ENCODE measurements at regions not wholly inside any gene's neighbourhood (a gene's known extent, or its start where the extent isn't known, plus 50 kb on each side); places are given as distances from the start of the nearest gene placed in this dataset.
"Not testable (repeated sequence)": the region's sequence is repeated elsewhere in the genome, so short reads cannot be mapped to it uniquely, and the experiment has no call there.

DNA sequence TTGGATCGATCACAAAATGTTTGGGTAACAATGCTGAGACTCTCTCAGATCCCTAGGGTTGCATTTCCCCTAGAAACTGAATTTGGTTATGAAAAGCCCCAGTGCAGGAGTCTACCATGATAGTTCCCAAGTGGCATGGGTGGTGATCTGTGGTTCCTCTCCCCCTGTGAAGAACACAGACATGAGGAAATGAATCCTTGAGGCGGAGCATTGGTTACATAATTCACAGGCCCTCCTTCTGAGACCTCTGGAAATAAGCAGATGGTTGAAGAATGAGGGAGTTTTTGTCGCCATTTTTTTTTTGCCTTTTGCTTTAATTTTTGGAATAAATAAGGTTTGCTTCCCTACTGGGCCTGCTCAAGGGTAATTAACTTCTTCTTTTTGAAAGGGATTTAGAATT is 597.0 kb upstream of the RBFOX1 start:
- no peaks in the 10 kb centered on the region for H3K4me1 ChIP-seq (ENCODE audit: control insufficient read depth in 2 of 2, insufficient read depth in 2 of 2, low read length in 1 of 2)
- H3K27me3 ChIP-seq (ENCODE audit: control insufficient read depth in 1 of 2, insufficient read depth in 2 of 2, low read length in 2 of 2): peaks cover 0 to 3% of the 10 kb centered on the region in 2 donors
- WGBS, 2 donors: 24 to 25% methylated on average over 3 of the region's 3 CpGs
- no peak overlapping the region for H3K4me3 ChIP-seq (ENCODE audit: low read depth in 1 of 2, low read length in 2 of 2)
- H3K9me3 ChIP-seq (ENCODE audit: control insufficient read depth in 2 of 2, insufficient read depth in 1 of 2, low read depth in 1 of 2, low read length in 1 of 2): no peaks in the 10 kb centered on the region
- no peak overlapping the region for H3K27ac ChIP-seq (ENCODE audit: low read depth in 2 of 2, low read length in 1 of 2)
- no peaks in the 10 kb centered on the region for H3K36me3 ChIP-seq (ENCODE audit: control insufficient read depth in 2 of 2, insufficient read depth in 2 of 2, low read length in 1 of 2)

DNA sequence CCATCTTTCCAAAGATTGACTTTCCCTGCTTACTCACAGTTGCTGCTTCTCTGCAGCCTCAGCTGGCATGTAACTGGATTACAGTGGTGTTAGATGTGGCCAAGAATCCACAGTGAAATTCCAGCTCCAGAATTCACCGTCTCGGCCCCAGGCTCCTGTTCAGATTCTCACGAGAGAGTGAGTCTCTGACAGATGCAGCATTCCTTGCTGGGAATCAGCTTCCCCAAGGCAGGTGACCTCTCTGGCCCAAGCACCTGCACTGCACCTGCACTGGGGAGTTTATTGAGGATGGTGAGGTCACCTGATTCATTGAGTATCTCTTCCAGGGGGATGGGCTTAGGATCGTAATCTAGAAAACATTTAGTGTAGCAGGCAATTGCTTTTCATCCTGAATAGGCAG is 600.5 kb upstream of the RBFOX1 start:
- H3K36me3 ChIP-seq (ENCODE audit: control insufficient read depth in 2 of 2, insufficient read depth in 2 of 2, low read length in 1 of 2): no peaks in the 10 kb centered on the region
- 57 to 64% methylated on average over 4 of the region's 4 CpGs for WGBS, 2 donors
- H3K4me3 ChIP-seq (ENCODE audit: low read depth in 1 of 2, low read length in 2 of 2): no peak overlapping the region
- no peak overlapping the region for H3K27ac ChIP-seq (ENCODE audit: low read depth in 2 of 2, low read length in 1 of 2)
- no peaks in the 10 kb centered on the region for H3K4me1 ChIP-seq (ENCODE audit: control insufficient read depth in 2 of 2, insufficient read depth in 2 of 2, low read length in 1 of 2)
- peaks cover 0 to 3% of the 10 kb centered on the region in 2 donors for H3K27me3 ChIP-seq (ENCODE audit: control insufficient read depth in 1 of 2, insufficient read depth in 2 of 2, low read length in 2 of 2)
- no peaks in the 10 kb centered on the region for H3K9me3 ChIP-seq (ENCODE audit: control insufficient read depth in 2 of 2, insufficient read depth in 1 of 2, low read depth in 1 of 2, low read length in 1 of 2)

DNA sequence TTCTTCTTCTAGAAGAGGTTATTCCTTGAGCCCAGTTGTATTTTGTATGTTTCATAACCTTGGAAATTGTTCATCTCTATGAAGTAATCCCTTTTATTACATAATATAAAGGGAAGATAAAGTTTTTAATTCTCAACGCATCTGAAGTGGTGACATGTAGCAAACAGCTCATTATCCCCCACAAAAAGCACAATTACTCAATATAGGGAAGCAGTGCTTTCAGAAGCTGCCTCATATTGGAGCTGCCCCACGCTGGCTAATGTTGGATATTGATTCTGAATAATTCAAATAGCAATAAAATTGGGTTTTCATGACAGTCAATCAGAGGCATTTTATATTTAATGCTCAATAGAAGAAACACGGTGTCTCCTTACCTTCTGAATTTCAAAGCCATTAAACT is 604.3 kb upstream of the RBFOX1 start:
- 68 to 70% methylated on average over 3 of the region's 3 CpGs for WGBS, 2 donors
- Histone ChIP-seq H3K27me3 (ENCODE audit: control insufficient read depth in 1 of 2, insufficient read depth in 2 of 2, low read length in 2 of 2) (peaks cover 0 to 3% of the 10 kb centered on the region in 2 donors), H3K4me3 (ENCODE audit: low read depth in 1 of 2, low read length in 2 of 2) (no peak overlapping the region), H3K36me3 (ENCODE audit: control insufficient read depth in 2 of 2, insufficient read depth in 2 of 2, low read length in 1 of 2) (no peaks in the 10 kb centered on the region), H3K9me3 (ENCODE audit: control insufficient read depth in 2 of 2, insufficient read depth in 1 of 2, low read depth in 1 of 2, low read length in 1 of 2) (no peaks in the 10 kb centered on the region), H3K27ac (ENCODE audit: low read depth in 2 of 2, low read length in 1 of 2) (no peak overlapping the region), H3K4me1 (ENCODE audit: control insufficient read depth in 2 of 2, insufficient read depth in 2 of 2, low read length in 1 of 2) (no peaks in the 10 kb centered on the region)

DNA sequence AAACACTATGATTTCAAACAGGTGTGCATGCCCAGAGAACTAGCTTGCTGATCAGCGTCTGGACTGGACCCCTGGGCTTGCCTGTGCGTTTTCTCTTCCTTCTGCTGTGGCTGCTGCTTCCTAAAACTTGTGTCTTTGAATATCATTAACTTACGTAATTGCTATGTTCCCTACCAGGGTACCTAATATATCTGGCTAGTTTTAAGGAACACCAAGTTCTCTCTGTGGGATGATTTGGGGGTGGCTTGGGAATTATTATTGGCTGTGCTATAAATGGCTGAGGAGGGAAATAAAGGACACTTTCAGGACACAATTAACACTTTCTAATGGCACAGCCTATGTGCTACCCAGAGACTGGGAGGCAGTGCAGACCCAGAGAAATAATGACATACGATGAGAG is 606.0 kb upstream of the RBFOX1 start:
- Histone ChIP-seq H3K27me3 (ENCODE audit: control insufficient read depth in 1 of 2, insufficient read depth in 2 of 2, low read length in 2 of 2) (no peaks in the 10 kb centered on the region), H3K4me3 (ENCODE audit: low read depth in 1 of 2, low read length in 2 of 2) (no peak overlapping the region)

DNA sequence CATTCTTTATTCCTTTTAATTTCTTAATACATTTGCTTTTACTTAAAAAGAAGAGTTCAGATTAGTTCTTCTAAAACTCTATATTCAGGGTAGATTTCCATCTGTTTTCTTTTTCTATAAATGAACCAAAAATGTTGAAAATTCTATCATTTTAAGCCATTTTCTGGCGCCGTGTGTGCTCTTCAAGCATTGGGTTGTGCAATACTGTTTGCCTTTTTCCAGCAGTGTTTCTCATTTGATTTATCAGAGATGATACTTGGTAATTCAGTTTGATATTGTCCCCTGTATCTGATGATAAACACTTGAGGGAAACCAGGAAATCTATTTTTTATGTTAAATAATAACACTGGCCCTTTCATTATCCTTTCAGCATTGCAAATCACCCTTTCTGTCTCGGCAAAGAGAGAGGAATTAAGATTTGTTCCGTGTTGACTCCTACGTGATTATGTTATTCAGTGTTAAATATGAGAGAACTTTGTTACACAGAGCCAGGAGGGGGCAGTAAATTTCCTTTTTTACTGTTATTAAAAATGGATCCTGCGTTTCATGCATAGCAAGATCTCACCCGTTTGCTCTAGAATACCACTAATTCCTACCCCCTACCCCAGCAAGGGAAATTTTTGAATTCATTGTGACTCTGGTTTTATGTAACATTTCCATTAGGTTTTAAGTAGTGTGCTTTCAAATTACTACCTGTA is 606.9 kb upstream of the RBFOX1 start:
- H3K27ac ChIP-seq (ENCODE audit: low read depth in 2 of 2, low read length in 1 of 2): no peak overlapping the region
- H3K4me3 ChIP-seq (ENCODE audit: low read depth in 1 of 2, low read length in 2 of 2): no peak overlapping the region
- whole genome bisulfite sequencing, 2 donors: 27 to 29% methylated on average over 7 of the region's 7 CpGs
- H3K36me3 ChIP-seq (ENCODE audit: control insufficient read depth in 2 of 2, insufficient read depth in 2 of 2, low read length in 1 of 2): no peaks in the 10 kb centered on the region
- H3K27me3 ChIP-seq (ENCODE audit: control insufficient read depth in 1 of 2, insufficient read depth in 2 of 2, low read length in 2 of 2): no peaks in the 10 kb centered on the region
- H3K4me1 ChIP-seq (ENCODE audit: control insufficient read depth in 2 of 2, insufficient read depth in 2 of 2, low read length in 1 of 2): no peaks in the 10 kb centered on the region
- H3K9me3 ChIP-seq (ENCODE audit: control insufficient read depth in 2 of 2, insufficient read depth in 1 of 2, low read depth in 1 of 2, low read length in 1 of 2): no peaks in the 10 kb centered on the region

More for the DNA sequence above, 606.0 kb upstream of the RBFOX1 start:
- Histone ChIP-seq H3K27ac (ENCODE audit: low read depth in 2 of 2, low read length in 1 of 2) (no peak overlapping the region), H3K36me3 (ENCODE audit: control insufficient read depth in 2 of 2, insufficient read depth in 2 of 2, low read length in 1 of 2) (no peaks in the 10 kb centered on the region), H3K4me1 (ENCODE audit: control insufficient read depth in 2 of 2, insufficient read depth in 2 of 2, low read length in 1 of 2) (no peaks in the 10 kb centered on the region), H3K9me3 (ENCODE audit: control insufficient read depth in 2 of 2, insufficient read depth in 1 of 2, low read depth in 1 of 2, low read length in 1 of 2) (no peaks in the 10 kb centered on the region)
- 50 to 58% methylated on average over 4 of the region's 4 CpGs for WGBS, 2 donors

DNA sequence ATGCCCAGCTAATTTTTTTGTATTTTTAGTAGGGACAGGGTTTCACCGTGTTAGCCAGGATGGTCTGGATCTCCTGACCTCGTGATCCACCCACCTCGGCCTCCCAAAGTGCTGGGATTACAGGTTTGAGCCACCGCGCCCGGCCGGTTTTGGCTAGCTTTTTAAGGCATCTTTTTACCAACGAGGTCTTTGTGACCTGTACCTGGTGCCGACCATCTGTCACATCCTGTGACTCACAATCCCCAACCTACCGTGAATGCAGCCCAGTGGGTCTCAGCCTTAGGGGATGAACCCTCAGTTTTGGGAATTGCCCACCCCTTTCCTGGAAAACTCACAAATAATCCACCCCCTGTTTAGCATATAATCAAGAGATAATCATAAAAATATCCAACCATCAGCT is 607.4 kb upstream of the RBFOX1 start:
- not testable (repeated sequence) for H3K27me3 ChIP-seq (ENCODE audit: control insufficient read depth in 1 of 2, insufficient read depth in 2 of 2, low read length in 2 of 2); H3K4me1 ChIP-seq (ENCODE audit: control insufficient read depth in 2 of 2, insufficient read depth in 2 of 2, low read length in 1 of 2); H3K9me3 ChIP-seq (ENCODE audit: control insufficient read depth in 2 of 2, insufficient read depth in 1 of 2, low read depth in 1 of 2, low read length in 1 of 2); H3K36me3 ChIP-seq (ENCODE audit: control insufficient read depth in 2 of 2, insufficient read depth in 2 of 2, low read length in 1 of 2); H3K4me3 ChIP-seq (ENCODE audit: low read depth in 1 of 2, low read length in 2 of 2); H3K27ac ChIP-seq (ENCODE audit: low read depth in 2 of 2, low read length in 1 of 2)
- WGBS, 2 donors: 81 to 84% methylated on average over 9 to 10 of the region's 10 CpGs

DNA sequence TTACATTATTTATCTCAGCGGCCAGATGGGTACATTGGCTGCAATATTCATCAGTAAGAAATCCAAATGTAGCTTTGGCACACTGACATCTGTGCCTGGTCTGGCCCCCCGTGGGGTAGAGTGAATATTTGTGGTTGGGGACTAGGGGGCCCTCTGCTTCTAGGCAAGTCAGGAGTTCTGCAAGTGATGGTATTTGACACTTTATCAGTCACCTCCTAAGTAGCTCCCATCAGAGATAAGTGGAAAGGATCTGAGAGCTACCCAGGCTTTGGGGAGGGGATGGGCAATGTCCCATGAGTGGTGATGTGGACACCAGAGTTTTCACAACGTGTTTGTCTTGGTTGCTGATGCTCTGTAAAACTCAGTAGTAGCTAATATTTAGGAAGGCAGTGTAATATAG is 609.9 kb upstream of the RBFOX1 start:
- Histone ChIP-seq H3K9me3 (ENCODE audit: control insufficient read depth in 2 of 2, insufficient read depth in 1 of 2, low read depth in 1 of 2, low read length in 1 of 2) (no peaks in the 10 kb centered on the region), H3K4me1 (ENCODE audit: control insufficient read depth in 2 of 2, insufficient read depth in 2 of 2, low read length in 1 of 2) (no peaks in the 10 kb centered on the region), H3K4me3 (ENCODE audit: low read depth in 1 of 2, low read length in 2 of 2) (no peak overlapping the region), H3K27ac (ENCODE audit: low read depth in 2 of 2, low read length in 1 of 2) (no peak overlapping the region), H3K36me3 (ENCODE audit: control insufficient read depth in 2 of 2, insufficient read depth in 2 of 2, low read length in 1 of 2) (no peaks in the 10 kb centered on the region), H3K27me3 (ENCODE audit: control insufficient read depth in 1 of 2, insufficient read depth in 2 of 2, low read length in 2 of 2) (no peaks in the 10 kb centered on the region)
- 50 to 57% methylated on average over 3 of the region's 3 CpGs for WGBS, 2 donors

DNA sequence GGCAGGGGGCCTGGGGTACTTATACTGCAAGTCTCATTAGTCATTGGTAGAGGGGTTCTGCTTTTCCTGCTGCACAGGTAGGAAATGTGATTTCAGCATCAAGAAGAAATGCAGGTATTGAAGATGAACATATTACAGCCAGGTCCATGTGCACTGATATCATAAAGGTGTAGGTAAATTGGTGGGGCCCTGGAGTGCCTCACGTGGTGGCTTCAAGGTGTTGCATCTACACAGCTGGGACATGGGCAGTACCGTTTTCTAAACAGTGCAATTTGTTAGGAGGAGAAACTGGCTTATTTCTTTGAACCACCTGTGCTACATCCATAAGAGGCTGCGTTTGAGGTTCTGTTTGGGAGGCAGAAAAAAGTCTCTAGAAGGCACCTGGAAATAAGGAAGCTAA is 618.1 kb upstream of the RBFOX1 start:
- H3K36me3 ChIP-seq (ENCODE audit: control insufficient read depth in 2 of 2, insufficient read depth in 2 of 2, low read length in 1 of 2): no peaks in the 10 kb centered on the region
- H3K27me3 ChIP-seq (ENCODE audit: control insufficient read depth in 1 of 2, insufficient read depth in 2 of 2, low read length in 2 of 2): no peaks in the 10 kb centered on the region
- WGBS, 2 donors: 52 to 64% methylated on average over 3 of the region's 3 CpGs
- peaks cover 0 to 3% of the 10 kb centered on the region in 2 donors for H3K9me3 ChIP-seq (ENCODE audit: control insufficient read depth in 2 of 2, insufficient read depth in 1 of 2, low read depth in 1 of 2, low read length in 1 of 2)
- no peak overlapping the region for H3K27ac ChIP-seq (ENCODE audit: low read depth in 2 of 2, low read length in 1 of 2)
- no peak overlapping the region for H3K4me3 ChIP-seq (ENCODE audit: low read depth in 1 of 2, low read length in 2 of 2)
- no peaks in the 10 kb centered on the region for H3K4me1 ChIP-seq (ENCODE audit: control insufficient read depth in 2 of 2, insufficient read depth in 2 of 2, low read length in 1 of 2)

DNA sequence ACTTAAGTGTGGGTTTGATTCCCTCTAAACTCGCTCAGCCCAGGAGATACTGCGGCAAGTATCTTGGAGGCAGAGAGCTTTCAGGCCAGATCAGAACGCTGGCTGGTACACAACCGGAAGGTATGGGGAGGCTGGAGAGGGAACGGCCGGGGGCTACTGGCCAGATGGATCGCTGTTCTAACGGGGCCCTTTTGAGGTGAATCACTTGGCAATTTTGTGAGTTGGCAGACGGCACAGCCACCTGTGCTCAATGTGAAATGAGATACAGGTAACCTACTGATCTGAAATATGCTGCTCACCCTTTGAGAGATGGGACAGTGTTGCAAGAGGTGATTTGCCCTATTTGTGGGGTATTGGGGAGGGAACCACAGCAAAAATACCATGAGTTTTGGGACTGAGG is 622.9 kb upstream of the RBFOX1 start:
- WGBS, 2 donors: 77 to 81% methylated on average over 9 of the region's 9 CpGs
- Histone ChIP-seq H3K27me3 (ENCODE audit: control insufficient read depth in 1 of 2, insufficient read depth in 2 of 2, low read length in 2 of 2) (no peaks in the 10 kb centered on the region), H3K27ac (ENCODE audit: low read depth in 2 of 2, low read length in 1 of 2) (no peak overlapping the region), H3K9me3 (ENCODE audit: control insufficient read depth in 2 of 2, insufficient read depth in 1 of 2, low read depth in 1 of 2, low read length in 1 of 2) (peaks cover 0 to 3% of the 10 kb centered on the region in 2 donors), H3K4me1 (ENCODE audit: control insufficient read depth in 2 of 2, insufficient read depth in 2 of 2, low read length in 1 of 2) (no peaks in the 10 kb centered on the region), H3K36me3 (ENCODE audit: control insufficient read depth in 2 of 2, insufficient read depth in 2 of 2, low read length in 1 of 2) (no peaks in the 10 kb centered on the region), H3K4me3 (ENCODE audit: low read depth in 1 of 2, low read length in 2 of 2) (no peak overlapping the region)

DNA sequence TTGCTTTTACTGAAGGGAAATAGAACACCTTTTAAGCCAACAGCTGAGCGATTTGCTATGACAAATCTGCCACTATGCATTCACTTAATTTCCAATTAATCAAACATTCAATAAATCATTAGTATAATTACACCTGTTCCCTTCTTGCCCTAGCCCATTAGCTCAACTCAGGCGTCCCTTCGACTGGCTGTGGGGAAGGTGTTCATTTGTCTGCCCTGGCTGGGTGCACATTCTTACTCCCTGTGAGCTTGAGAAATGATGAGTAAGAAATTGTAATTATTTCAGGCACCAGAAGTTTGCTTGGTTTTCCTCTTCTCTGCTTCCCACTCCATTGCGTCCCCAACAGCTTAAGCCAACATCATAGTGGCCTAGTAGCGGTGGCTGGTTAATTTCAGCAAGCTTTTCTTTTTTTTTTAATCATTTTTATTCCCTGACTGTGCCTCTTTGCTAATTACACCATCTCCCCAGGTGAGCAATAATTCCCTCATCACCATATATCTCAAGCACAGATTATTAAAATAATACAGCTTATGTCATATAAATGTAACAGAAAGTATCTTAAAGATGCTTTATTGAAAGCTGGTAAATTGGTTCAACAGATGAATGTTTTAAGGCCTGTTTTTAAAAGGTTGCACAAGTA is 623.9 kb upstream of the RBFOX1 start:
- no peaks in the 10 kb centered on the region for H3K36me3 ChIP-seq (ENCODE audit: control insufficient read depth in 2 of 2, insufficient read depth in 2 of 2, low read length in 1 of 2)
- H3K4me1 ChIP-seq (ENCODE audit: control insufficient read depth in 2 of 2, insufficient read depth in 2 of 2, low read length in 1 of 2): no peaks in the 10 kb centered on the region
- H3K27me3 ChIP-seq (ENCODE audit: control insufficient read depth in 1 of 2, insufficient read depth in 2 of 2, low read length in 2 of 2): no peaks in the 10 kb centered on the region
- H3K9me3 ChIP-seq (ENCODE audit: control insufficient read depth in 2 of 2, insufficient read depth in 1 of 2, low read depth in 1 of 2, low read length in 1 of 2): peaks cover 0 to 3% of the 10 kb centered on the region in 2 donors
- H3K4me3 ChIP-seq (ENCODE audit: low read depth in 1 of 2, low read length in 2 of 2): no peak overlapping the region
- no peak overlapping the region for H3K27ac ChIP-seq (ENCODE audit: low read depth in 2 of 2, low read length in 1 of 2)
- 77 to 82% methylated on average over 5 of the region's 5 CpGs for WGBS, 2 donors

Data from esophagus (tissue), 2 donors.